ENCODE measurements at regions not wholly inside any gene's neighbourhood (a gene's known extent, or its start where the extent isn't known, plus 50 kb on each side); places are given as distances from the start of the nearest gene placed in this dataset.

GRCh38 chr14:30084811-30085210 lies 157.2 kb upstream of the PRKD1 start:
- TF ChIP-seq EZH2 (IDR thresholded peaks at IDR 0.05; ENCODE audit: insufficient read depth, poor library complexity, severe bottlenecking) (no peak), EZH2phosphoT487 (IDR thresholded peaks at IDR 0.05; ENCODE audit: insufficient read depth, low read depth) (no peak)

Measured in GM23248 (cell line).